MCF 10A (cell line): ENCODE measurements at regions not wholly inside any gene's neighbourhood (a gene's known extent, or its start where the extent isn't known, plus 50 kb on each side); places are given as distances from the start of the nearest gene placed in this dataset.

Experiments
- BruUV-seq: library from RNA; stranded (reverse); fragments of 400-500 nt; replicated peaks from 2 replicates; lab custom pipeline; 2021; lab: Mats Ljungman, UMichigan
- CTCF ChIA-PET: fragments of 300-600 bp; sonication (Branson Sonifier 250); formaldehyde crosslinking; extraction: SDS; loops from one replicate; lab custom pipeline; 2021; ENCODE audit warnings: antibody characterized with exemption, inconsistent platforms; lab: Yijun Ruan, JAX
- POLR2A ChIA-PET: fragments of 300-600, 350-650 bp; sonication (Branson Sonifier 250); formaldehyde crosslinking; extraction: SDS; loops from one replicate; lab custom pipeline; 2020; ENCODE audit warnings: antibody characterized with exemption, inconsistent platforms; lab: Yijun Ruan, JAX
- DNase-seq: peaks from one replicate; pipeline ENCODE4 v3.0.0-alpha.2; 2018; ENCODE audit not compliant: unreplicated experiment
- H3K27ac Mint-ChIP-seq: one replicate; pipeline ENCODE4 v1.8.0; 2022; ENCODE audit warnings: mild to moderate bottlenecking, low read depth, mixed read lengths; ENCODE audit not compliant: unreplicated experiment
- H3K27me3 Mint-ChIP-seq: one replicate; pipeline ENCODE4 v1.8.0; 2022; ENCODE audit warnings: mixed read lengths; ENCODE audit not compliant: insufficient read depth, unreplicated experiment
- H3K36me3 Mint-ChIP-seq: one replicate; pipeline ENCODE4 v1.8.0; 2022; ENCODE audit warnings: mild to moderate bottlenecking, moderate library complexity, mixed read lengths; ENCODE audit not compliant: insufficient read depth, unreplicated experiment
- H3K4me1 Mint-ChIP-seq: one replicate; pipeline ENCODE4 v1.8.0; 2022; ENCODE audit warnings: mixed read lengths; ENCODE audit not compliant: insufficient read depth, unreplicated experiment
- H3K4me3 Mint-ChIP-seq: one replicate; pipeline ENCODE4 v1.8.0; 2022; ENCODE audit warnings: mild to moderate bottlenecking, moderate library complexity, mixed read lengths; ENCODE audit not compliant: unreplicated experiment
- H3K9me3 Mint-ChIP-seq: one replicate; pipeline ENCODE4 v1.8.0; 2022; ENCODE audit warnings: mixed read lengths; ENCODE audit not compliant: unreplicated experiment
- CTCF ChIP-seq: fragments of 200-600 bp; IDR thresholded peaks from one replicate; pipeline ENCODE4 v1.8.0; 2022; ENCODE audit warnings: antibody characterized with exemption, mild to moderate bottlenecking; ENCODE audit not compliant: unreplicated experiment
- intact Hi-C: fragments of 100-400 bp; cut with micrococcal nuclease; formaldehyde crosslinking; loops from 2 replicates; pipeline ENCODE4 v1.14.1; 2022

DNA sequence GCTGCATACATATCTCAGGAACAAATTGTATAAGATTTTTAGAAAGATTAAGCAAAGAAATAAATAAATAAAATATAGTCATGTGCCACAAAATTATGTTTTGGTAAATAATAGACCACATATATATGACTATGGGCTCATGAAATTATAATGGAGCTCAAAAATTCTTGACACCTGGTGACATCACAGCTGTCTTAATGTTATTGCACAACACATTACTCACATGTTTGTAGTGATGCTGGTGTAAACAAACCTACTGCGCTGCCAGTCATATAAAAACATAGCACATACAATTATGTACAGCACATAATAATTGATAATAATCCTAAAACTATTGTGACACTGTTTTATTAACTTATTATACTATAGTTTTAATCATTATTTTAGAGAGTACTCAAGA lies 1159.1 kb downstream of the SI start:
- no peaks in the 10 kb centered on the region for H3K36me3 Mint-ChIP-seq
- POLR2A ChIA-PET = no interaction called here
- H3K4me3 Mint-ChIP-seq = no peak overlapping the region
- DNase-seq = peak; percentile 34
- no peaks in the 10 kb centered on the region for H3K9me3 Mint-ChIP-seq
- H3K27ac Mint-ChIP-seq = no peak overlapping the region
- H3K27me3 Mint-ChIP-seq = no peaks in the 10 kb centered on the region
- no TSS peak for BruUV-seq
- TF ChIP-seq CTCF = no peak
- CTCF ChIA-PET = no interaction called here
- H3K4me1 Mint-ChIP-seq = no peaks in the 10 kb centered on the region
- intact Hi-C loops = no loop called here

DNA sequence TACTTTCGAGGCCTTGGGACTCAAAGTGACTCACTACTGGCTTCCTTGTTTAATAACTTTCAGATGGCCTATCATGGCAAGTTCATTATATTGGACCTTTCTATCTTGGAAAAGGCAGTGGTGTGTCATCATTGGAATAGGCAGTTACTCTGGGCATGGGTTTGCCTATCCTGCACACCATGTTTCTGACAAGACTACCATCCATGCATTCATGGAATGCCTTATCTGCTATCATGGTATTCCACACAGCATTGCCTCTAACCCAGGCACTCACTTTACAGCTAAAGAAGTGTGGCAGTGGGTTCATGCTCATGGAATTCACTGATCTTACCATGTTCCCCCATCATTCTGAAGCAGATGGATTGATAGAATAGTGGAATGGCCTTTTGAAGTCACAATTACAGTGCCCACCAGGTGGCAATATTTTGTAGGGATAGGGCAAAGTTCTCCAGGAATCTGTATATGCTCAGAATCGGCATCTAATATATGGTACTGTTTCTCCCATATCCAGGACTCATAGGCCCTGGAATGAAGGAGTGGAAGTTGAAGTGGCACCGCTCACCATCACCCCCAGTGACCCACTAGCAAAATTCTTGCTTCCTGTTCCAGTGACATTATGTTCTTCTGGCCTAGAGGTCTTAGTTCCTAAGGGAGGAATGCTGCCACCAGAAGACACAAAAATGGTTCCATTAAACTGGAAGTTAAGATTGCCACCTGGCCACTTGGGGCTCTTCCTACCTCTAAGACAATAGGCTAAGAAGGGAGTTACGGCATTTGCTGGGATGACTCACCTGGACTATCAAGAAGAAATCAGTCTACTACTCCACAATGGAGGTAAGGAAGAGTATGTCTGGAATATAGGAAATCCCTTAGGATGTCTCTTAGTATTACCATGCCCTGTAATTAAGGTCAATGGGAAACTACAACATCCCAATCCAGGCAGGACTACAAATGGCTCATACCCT lies 1161.4 kb downstream of the SI start:
- TF ChIP-seq CTCF = peak; percentile 38
- no peak overlapping the region for H3K27ac Mint-ChIP-seq
- CTCF ChIA-PET = interaction anchor here (0.7 kb wide), 1 partner anchor 80 kb away, joined by 4 read pairs; no protein-coding TSS in a partner anchor
- peak; percentile 40 for DNase-seq
- no peak overlapping the region for H3K4me3 Mint-ChIP-seq
- H3K27me3 Mint-ChIP-seq = no peaks in the 10 kb centered on the region
- intact Hi-C loops = no loop called here
- POLR2A ChIA-PET = no interaction called here
- H3K9me3 Mint-ChIP-seq = no peaks in the 10 kb centered on the region
- no TSS peak for BruUV-seq
- H3K4me1 Mint-ChIP-seq = no peaks in the 10 kb centered on the region
- no peaks in the 10 kb centered on the region for H3K36me3 Mint-ChIP-seq

GRCh38 chr3:163915280-163915679 lies 1163.0 kb downstream of the SI start:
- no TSS peak for BruUV-seq
- intact Hi-C loops = no loop called here
- POLR2A ChIA-PET = no interaction called here
- no peak for TF ChIP-seq CTCF
- Mint-ChIP-seq H3K9me3 (no peaks in the 10 kb centered on the region), H3K4me3 (no peak overlapping the region), H3K4me1 (no peaks in the 10 kb centered on the region), H3K27me3 (no peaks in the 10 kb centered on the region), H3K27ac (no peak overlapping the region), H3K36me3 (no peaks in the 10 kb centered on the region)
- no peak for DNase-seq
- CTCF ChIA-PET = interaction anchor here (0.8 kb wide), 1 partner anchor 24 kb away, joined by 3 read pairs; no protein-coding TSS in a partner anchor

DNA sequence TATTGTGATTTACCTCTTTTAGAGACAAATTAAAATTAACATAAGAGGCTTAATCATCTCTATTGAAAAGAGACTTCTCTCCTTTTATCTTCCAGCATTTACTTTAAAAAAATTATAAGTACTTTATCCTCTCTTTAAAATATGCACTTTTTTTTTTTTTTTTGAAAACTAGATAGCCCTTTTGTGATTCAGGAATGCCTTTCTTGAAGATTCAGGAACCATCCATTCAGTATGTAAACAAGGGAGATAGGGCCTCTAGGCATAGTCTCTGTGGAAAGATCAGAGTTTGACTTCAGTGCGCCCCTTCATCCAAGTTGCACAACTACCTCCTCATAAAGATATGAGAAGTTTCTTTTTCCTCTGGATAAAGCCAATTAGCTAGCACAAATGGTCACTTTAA lies 1163.7 kb downstream of the SI start:
- H3K9me3 Mint-ChIP-seq = no peaks in the 10 kb centered on the region
- BruUV-seq = no TSS peak
- H3K4me1 Mint-ChIP-seq = no peaks in the 10 kb centered on the region
- DNase-seq = no peak
- no peaks in the 10 kb centered on the region for H3K27me3 Mint-ChIP-seq
- H3K4me3 Mint-ChIP-seq = no peak overlapping the region
- TF ChIP-seq CTCF = no peak
- ChIA-PET POLR2A (no interaction called here), CTCF (no interaction called here)
- H3K36me3 Mint-ChIP-seq = no peaks in the 10 kb centered on the region
- no peak overlapping the region for H3K27ac Mint-ChIP-seq
- intact Hi-C loops = no loop called here
